ENCODE measurements at regions not wholly inside any gene's neighbourhood (a gene's known extent, or its start where the extent isn't known, plus 50 kb on each side); places are given as distances from the start of the nearest gene placed in this dataset.

DNA sequence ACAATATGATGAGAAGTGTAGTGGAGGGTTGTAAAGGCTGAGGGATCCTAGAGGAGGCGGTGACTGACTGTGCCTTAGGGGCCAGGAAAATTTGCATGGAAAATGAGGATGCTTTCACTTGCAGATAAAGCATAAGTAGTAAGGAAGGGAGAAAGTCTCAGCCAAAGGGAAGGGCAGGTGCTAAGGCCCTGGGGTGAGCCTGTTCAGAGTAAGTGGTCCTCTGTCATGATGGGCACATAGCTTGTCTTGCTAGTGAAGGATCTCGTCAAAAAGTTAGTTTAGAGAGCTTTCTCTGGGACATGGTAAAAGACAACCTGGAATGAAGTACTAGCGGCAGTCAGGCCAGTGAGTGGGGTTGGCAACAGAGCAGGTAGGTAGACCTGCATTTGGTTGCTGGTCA, 75.4 kb upstream of the CPLX2 start:
- DNase-seq (ENCODE audit: low spot score): no peak
- in situ Hi-C loops (cut with MboI; ENCODE audit: low pct_unique_long_range_greater_than_20kb, low sequenced_read_pairs, unreplicated experiment): no loop called here
- TF ChIP-seq, protein P1, sequence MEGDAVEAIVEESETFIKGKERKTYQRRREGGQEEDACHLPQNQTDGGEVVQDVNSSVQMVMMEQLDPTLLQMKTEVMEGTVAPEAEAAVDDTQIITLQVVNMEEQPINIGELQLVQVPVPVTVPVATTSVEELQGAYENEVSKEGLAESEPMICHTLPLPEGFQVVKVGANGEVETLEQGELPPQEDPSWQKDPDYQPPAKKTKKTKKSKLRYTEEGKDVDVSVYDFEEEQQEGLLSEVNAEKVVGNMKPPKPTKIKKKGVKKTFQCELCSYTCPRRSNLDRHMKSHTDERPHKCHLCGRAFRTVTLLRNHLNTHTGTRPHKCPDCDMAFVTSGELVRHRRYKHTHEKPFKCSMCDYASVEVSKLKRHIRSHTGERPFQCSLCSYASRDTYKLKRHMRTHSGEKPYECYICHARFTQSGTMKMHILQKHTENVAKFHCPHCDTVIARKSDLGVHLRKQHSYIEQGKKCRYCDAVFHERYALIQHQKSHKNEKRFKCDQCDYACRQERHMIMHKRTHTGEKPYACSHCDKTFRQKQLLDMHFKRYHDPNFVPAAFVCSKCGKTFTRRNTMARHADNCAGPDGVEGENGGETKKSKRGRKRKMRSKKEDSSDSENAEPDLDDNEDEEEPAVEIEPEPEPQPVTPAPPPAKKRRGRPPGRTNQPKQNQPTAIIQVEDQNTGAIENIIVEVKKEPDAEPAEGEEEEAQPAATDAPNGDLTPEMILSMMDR (IDR thresholded peaks at IDR 0.05; ENCODE audit: extremely low read depth, insufficient read depth, missing control alignments): no peak

- in situ Hi-C loops (cut with MboI; ENCODE audit: low pct_unique_long_range_greater_than_20kb, low sequenced_read_pairs, unreplicated experiment): no loop called here
Measured at GRCh38 chr5:175796536-175797499, 74.6 kb upstream of the CPLX2 start.

DNA sequence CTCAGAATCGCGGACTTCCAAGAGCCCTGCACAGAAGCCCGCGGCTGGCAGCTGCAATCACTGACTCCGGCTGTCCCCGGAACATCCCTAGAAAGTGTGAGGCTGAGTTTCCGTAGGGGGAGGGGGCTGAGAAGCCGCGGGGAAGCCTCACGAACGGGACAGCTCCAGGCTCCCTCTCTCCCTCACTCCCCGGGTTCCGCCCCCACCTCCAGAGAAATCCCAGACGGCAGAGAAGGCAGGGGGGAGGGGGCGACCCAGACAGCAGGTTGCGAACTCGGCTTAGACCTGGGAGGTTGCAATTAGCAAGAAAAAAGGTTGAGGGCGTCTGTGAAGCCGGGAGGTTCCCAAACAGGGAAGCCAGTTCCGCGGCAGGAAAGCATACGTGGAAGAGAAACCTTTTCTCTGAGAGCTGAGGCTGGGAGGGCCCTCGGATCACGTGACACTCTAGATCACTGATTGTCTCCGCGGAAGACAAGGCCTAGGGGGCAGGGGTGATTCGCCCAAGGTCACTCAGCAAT, 73.8 kb upstream of the CPLX2 start:
- TF ChIP-seq, protein P1 (IDR thresholded peaks at IDR 0.05; ENCODE audit: extremely low read depth, insufficient read depth, missing control alignments): no peak
- in situ Hi-C loops (cut with MboI; ENCODE audit: low pct_unique_long_range_greater_than_20kb, low sequenced_read_pairs, unreplicated experiment): no loop called here
- DNase-seq (ENCODE audit: low spot score): no peak

More at GRCh38 chr5:175796536-175797499, 74.6 kb upstream of the CPLX2 start:
- TF ChIP-seq, protein P1 (IDR thresholded peaks at IDR 0.05; ENCODE audit: extremely low read depth, insufficient read depth, missing control alignments): no peak
- peak; percentile 81 for DNase-seq (ENCODE audit: low spot score)

GRCh38 chr5:175798626-175799025, 72.8 kb upstream of the CPLX2 start:
- in situ Hi-C loops (cut with MboI; ENCODE audit: low pct_unique_long_range_greater_than_20kb, low sequenced_read_pairs, unreplicated experiment): no loop called here
- TF ChIP-seq, protein P1 (IDR thresholded peaks at IDR 0.05; ENCODE audit: extremely low read depth, insufficient read depth, missing control alignments): no peak
- DNase-seq (ENCODE audit: low spot score): no peak

DNA sequence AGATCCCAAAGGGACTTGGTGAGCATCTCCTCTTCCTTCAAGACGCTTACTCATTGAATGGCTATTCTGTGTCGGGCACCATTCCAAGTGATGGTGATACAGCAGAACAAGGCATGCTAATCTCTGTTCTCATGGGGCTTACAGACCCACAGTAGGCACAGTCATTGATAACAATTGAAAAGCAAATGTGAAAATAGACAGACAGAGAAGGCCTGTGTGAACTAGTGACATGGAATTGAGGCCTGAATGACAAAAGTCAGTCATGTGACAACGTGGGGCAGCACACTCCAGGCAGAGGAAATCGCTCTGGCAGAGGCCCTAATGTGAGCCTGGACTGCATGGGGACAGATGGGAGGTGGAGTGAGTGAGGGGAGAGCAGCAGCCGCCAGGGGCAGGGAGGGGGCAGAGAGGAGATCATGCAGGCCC, 70.7 kb upstream of the CPLX2 start:
- DNase-seq (ENCODE audit: low spot score): no peak
- in situ Hi-C loops (cut with MboI; ENCODE audit: low pct_unique_long_range_greater_than_20kb, low sequenced_read_pairs, unreplicated experiment): no loop called here

GRCh38 chr5:175802361-175802760, 69.0 kb upstream of the CPLX2 start:
- DNase-seq (ENCODE audit: low spot score): no peak
- TF ChIP-seq, protein P1 (IDR thresholded peaks at IDR 0.05; ENCODE audit: extremely low read depth, insufficient read depth, missing control alignments): no peak
- in situ Hi-C loops (cut with MboI; ENCODE audit: low pct_unique_long_range_greater_than_20kb, low sequenced_read_pairs, unreplicated experiment): no loop called here

More for the DNA sequence above, 70.7 kb upstream of the CPLX2 start:
- TF ChIP-seq, protein P1 (IDR thresholded peaks at IDR 0.05; ENCODE audit: extremely low read depth, insufficient read depth, missing control alignments): no peak
